ENCODE measurements at regions not wholly inside any gene's neighbourhood (a gene's known extent, or its start where the extent isn't known, plus 50 kb on each side); places are given as distances from the start of the nearest gene placed in this dataset.
"Not testable (repeated sequence)": the region's sequence is repeated elsewhere in the genome, so short reads cannot be mapped to it uniquely, and the experiment has no call there.

DNA sequence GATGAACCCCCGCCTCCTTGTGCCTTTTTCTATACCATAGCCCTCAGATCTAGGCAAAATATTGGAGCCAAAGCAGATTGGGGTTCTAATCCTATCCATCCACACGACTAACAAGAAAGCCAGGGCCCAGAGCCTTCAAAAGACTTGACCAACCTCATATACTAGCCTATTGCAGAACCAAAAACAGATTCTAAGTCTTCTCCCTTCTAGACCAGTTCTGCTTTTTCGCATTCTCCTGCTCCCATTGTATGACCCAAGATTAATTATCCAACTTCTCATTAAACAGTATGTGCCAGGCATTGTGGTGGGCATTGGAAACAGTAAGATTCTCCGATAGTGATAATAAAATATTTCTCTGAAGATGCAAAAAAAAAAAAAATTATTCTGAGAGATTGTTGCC, 113.7 kb upstream of the JARID2 start:
- no peak for DNase-seq

DNA sequence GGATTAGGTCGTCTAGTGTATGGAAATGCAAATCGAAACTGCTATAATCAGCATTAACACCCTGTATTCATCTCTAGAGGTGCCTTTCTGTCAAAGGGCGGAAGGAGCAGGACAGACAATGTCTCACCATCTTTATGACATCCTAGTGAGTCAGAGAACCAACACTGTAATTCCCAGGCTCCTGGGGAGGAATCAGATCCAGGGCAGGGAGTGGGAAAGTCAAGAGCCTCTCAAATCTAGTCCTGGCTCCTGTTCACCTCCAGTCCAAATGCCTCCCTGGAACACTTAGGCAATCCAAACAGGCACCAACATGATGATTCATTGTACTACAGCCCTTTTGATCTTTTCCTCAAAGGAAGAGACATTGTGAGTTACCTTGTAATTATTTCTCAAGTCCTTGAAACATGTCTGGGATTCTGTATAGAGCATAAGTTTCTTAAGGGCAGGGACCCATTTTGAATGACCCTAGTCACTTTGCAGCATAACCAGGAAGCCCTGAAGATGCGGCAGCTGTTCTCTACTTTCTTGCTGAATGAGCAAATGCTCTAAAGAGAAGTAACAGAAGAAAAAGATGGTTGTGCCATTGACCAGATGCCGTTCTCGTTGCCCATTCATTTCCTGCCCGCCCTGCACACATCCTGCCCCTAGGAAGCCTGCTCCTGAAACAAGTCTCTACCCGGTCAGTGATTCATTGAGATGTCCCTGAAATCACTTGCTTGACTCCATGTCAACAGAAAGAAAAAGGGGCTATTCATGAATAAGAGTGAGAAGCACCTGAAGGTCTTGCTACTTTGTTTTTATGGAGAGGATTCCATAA, 112.8 kb upstream of the JARID2 start:
- no peak for DNase-seq

GRCh38 chr6:15137086-15137485, 108.8 kb upstream of the JARID2 start:
- DNase-seq = no peak

DNA sequence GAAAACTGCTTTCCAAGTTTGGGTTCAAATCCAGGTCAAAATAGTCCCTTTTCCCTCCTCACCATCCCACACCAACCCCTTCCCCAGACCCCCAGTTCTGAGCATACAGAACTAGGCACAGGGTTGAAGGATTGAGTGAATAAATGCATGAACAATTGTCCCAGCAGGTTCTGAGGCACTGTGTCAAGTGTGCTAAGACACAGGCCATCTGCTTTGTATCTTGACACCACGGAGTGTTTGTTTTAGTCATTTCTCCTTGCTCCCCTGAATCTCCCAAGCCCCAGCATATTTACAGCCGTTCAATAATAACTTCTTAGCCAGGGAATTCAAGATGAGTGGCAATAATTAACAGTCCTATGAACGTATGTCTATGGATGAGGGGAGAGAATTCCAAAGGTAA, 102.8 kb upstream of the JARID2 start:
- no peak for DNase-seq

GRCh38 chr6:15143540-15143939, 102.3 kb upstream of the JARID2 start:
- DNase-seq = no peak

DNA sequence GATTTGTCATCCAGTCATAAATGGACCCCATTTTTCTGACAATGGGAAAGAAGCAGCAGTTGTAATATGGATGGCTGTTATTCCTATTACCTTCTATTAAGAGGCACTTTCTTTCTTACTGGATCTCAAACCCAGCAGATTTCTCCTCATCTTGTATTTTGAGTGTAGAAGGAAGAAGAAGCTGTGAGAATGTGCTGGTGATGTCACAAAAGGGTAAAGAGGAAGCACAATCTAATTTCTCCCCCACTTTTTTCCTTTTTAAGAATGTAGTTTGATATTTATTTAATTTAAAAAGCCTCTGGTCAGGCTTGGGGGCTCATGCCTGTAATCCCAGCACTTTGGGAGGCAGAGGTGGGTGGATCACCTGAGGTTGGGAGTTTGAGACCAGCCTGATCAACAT, 100.0 kb upstream of the JARID2 start:
- DNase-seq = no peak

DNA sequence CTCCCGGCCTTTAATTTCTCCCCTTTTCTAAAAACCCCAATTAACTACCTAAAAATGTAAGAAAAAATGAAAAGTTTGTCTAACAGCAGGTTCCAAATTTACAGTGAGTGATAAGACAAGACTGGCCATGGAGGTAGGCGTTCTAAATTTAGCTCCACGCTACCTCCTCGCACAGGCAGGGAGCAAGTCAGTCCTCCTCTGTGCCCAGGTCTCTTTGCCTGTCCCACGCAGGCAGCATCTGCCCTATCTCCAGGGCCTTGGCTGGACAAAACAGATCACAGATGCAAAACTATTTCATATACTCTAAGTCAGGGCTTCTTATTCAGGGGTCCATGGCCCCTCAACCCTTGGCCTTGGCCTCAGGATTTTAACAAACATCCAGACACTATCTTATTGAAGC, 98.0 kb upstream of the JARID2 start:
- DNase-seq = no peak

GRCh38 chr6:15148356-15148946, 97.4 kb upstream of the JARID2 start:
- no peak for DNase-seq

DNA sequence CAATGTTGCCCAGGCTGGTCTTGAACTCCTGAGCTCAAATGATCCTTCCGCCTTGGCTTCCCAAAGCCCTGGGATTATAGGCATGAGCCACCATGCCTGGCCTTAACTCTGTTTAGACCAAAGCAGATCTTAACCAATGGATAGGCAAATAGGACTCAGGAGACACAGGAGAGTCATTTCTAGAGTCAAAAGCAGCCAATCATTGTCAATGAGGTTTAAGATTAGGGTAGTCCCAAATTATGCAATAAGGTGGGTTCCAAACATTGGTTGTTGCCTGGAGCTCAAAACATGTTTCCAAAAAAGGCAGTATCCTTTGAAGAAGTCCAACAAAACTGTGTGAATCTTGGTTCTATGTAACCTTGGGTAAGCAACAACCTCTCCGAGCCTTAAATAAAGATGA, 95.7 kb upstream of the JARID2 start:
- peak; percentile 18 for DNase-seq

GRCh38 chr6:15152700-15153099, 93.2 kb upstream of the JARID2 start:
- no peak for DNase-seq

- DNase-seq = no peak
Measured at GRCh38 chr6:15153191-15153590, 92.7 kb upstream of the JARID2 start.

- no peak for DNase-seq
Measured at GRCh38 chr6:15157479-15157878, 88.4 kb upstream of the JARID2 start.

- DNase-seq = no peak
Measured at GRCh38 chr6:15158821-15159619, 86.8 kb upstream of the JARID2 start.

DNA sequence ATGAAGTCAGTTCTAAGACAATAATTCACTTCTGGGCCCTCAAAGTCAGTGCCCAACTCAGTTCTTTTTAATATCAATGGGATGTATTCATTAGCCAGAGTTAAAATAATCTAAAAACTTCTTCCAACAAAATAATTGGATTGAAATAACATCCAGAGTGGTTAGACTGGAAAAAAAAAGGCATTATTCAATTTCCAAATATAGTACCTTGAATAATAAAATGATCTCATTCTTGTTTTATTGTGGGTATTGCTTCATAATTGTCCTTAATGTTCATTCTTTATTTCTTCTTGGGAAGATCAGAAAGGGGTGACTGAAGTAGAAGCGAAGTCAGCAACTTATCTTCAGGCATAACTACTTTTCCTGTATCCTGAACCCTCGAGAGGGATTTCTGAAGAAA, 85.1 kb upstream of the JARID2 start:
- no peak for DNase-seq

DNA sequence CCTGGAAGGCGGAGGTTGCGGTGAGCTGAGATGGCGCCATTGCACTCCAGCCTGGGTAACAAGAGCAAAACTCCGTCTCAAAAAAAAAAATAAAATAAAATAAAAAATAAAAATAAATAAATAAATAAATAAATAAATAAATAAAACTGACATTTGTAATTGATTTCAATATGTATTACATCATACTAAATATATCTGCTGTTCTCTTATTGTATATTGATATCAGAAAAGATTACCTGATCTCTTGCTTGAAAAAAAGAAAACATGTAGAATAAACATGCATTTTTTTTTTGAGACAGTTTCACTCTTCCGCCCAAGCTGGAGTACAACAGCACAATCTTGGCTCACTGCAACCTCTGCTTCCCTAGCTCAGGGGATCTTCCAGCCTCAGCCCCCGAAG, 81.0 kb upstream of the JARID2 start:
- not testable (repeated sequence) for DNase-seq

- no peak for DNase-seq
Measured at GRCh38 chr6:15166121-15166520, 79.7 kb upstream of the JARID2 start.

GRCh38 chr6:15170126-15170525, 75.7 kb upstream of the JARID2 start:
- no peak for DNase-seq

GRCh38 chr6:15171026-15171425, 74.8 kb upstream of the JARID2 start:
- no peak for DNase-seq

DNA sequence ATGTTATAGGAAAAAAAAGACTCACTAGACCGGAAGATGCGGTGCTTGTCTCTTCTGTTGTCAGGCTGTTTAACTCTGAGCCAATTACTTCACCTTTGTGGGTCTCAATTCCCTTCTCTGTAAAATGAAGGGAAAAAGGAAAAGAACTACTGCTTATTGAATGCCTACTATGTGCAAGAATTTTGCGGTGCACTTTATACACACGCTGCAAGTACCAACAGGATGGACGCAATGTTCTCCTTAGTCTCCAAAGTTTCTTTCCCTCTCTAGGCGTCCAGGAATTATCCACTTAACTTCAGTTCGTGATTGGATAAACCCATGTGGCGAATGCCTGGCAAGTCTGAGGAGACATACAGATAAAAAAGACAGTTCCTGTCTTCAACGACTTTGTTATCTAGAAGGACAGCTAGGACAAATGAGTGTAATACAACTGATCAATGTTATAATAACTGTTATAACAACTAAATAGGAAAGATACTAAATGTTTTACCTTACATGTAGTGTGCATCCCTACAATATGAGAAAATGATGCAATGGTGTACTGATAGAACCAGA, 69.0 kb upstream of the JARID2 start:
- DNase-seq = no peak

- DNase-seq = no peak
Measured at GRCh38 chr6:15183979-15184378, 61.9 kb upstream of the JARID2 start.

DNA sequence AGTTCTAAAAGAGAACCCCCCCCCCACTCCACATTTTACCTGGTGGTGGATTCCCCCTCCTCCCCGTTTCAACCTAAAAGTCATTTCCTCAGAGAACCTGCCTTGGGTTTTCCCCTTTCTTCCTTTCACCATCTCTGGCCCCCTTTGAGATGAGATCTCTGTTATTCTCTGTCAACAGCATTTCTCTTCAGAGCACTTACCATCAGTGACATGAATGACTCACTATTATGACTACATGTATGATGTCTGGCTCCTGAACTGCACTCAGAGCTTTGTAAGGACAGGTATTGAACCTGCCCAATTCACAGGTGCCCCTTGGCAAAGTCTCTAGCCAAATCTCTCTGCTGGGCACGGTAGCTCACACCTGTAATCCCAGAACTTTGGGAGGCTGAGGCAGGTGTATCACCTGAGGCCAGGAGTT, 61.4 kb upstream of the JARID2 start:
- DNase-seq = peak; percentile 17

- DNase-seq = not testable (repeated sequence)
Measured at GRCh38 chr6:15185111-15185510, 60.8 kb upstream of the JARID2 start.

DNA sequence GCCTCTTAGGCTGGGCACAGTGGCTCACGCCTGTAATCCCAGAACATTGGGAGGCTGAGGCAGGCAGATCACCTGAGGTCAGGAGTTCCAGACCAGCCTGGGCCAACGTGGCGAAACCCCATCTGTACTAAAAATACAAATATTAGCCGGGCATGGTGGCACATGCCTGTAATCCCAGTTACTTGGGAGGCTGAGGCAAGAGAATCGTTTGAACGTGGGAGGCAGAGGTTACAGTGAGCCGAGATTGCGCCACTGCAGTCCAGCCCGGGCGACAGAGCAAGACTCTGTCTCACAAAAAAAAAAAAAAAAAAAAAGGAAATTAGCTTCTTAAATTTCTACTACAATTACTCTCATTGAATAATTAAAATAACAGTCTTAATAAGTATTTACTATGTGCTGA, 52.4 kb upstream of the JARID2 start:
- not testable (repeated sequence) for DNase-seq

DNA sequence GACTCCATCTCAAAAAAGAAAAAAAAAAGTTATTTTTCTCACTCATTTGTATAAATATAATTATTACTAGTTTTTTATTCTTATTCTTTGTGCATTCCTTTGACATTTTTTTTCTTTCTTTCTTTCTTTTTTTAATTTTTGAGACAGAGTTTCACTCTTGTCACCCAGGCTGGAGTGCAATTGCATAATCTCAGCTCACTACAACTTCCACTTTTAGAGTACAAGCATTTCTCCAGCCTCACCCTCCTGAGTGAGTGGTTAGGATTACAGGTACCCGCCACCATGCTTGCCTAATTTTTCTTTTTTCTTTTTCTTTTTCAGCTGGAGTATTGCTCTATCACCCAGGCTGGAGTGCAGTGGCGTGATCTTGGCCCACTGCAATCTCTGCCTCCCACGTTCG, 51.4 kb upstream of the JARID2 start:
- DNase-seq = no peak

Measured in CD4-positive, alpha-beta T cell treated with Interleukin-21 for 1 hour (primary cell).